ENCODE measurements at regions not wholly inside any gene's neighbourhood (a gene's known extent, or its start where the extent isn't known, plus 50 kb on each side); places are given as distances from the start of the nearest gene placed in this dataset.

GRCh38 chr20:52589251-52589812 lies 382.8 kb upstream of the TSHZ2 start:
- CTCF ChIA-PET: no interaction called here
- no peak for DNase-seq (ENCODE audit: low read depth, low spot score)

GRCh38 chr20:52586660-52587059 lies 385.5 kb upstream of the TSHZ2 start:
- DNase-seq (ENCODE audit: low read depth, low spot score): no peak
- H3K27me3 ChIP-seq (ENCODE audit: control insufficient read depth, insufficient read depth, low read length): no peaks in the 10 kb centered on the region
- no peak for TF ChIP-seq CTCF (IDR thresholded peaks at IDR 0.05; ENCODE audit: low read depth, low read length)
- H3K4me3 ChIP-seq (ENCODE audit: low read depth, low read length): no peak overlapping the region
- no peak overlapping the region for H3K27ac ChIP-seq (ENCODE audit: low read depth, low read length)
- H3K9me3 ChIP-seq (ENCODE audit: control insufficient read depth, insufficient read depth, low read length): no peaks in the 10 kb centered on the region
- ChIA-PET CTCF (interaction anchor here (0.7 kb wide), 1 partner anchor 9 kb away, joined by 3 read pairs; no protein-coding TSS in a partner anchor), POLR2A (no interaction called here)

More at GRCh38 chr20:52589251-52589812, 382.8 kb upstream of the TSHZ2 start:
- Histone ChIP-seq H3K4me3 (ENCODE audit: low read depth, low read length) (no peak overlapping the region), H3K27me3 (ENCODE audit: control insufficient read depth, insufficient read depth, low read length) (no peaks in the 10 kb centered on the region), H3K9me3 (ENCODE audit: control insufficient read depth, insufficient read depth, low read length) (no peaks in the 10 kb centered on the region), H3K27ac (ENCODE audit: low read depth, low read length) (no peak overlapping the region)
- POLR2A ChIA-PET: no interaction called here
- no peak for TF ChIP-seq CTCF (IDR thresholded peaks at IDR 0.05; ENCODE audit: low read depth, low read length)

GRCh38 chr20:52585333-52585732 lies 386.8 kb upstream of the TSHZ2 start:
- ChIA-PET POLR2A (no interaction called here), CTCF (no interaction called here)
- no peak for TF ChIP-seq CTCF (IDR thresholded peaks at IDR 0.05; ENCODE audit: low read depth, low read length)
- no peaks in the 10 kb centered on the region for H3K27me3 ChIP-seq (ENCODE audit: control insufficient read depth, insufficient read depth, low read length)
- H3K4me3 ChIP-seq (ENCODE audit: low read depth, low read length): no peak overlapping the region
- no peaks in the 10 kb centered on the region for H3K9me3 ChIP-seq (ENCODE audit: control insufficient read depth, insufficient read depth, low read length)
- no peak for DNase-seq (ENCODE audit: low read depth, low spot score)
- no peak overlapping the region for H3K27ac ChIP-seq (ENCODE audit: low read depth, low read length)

- CTCF ChIA-PET: no interaction called here
- POLR2A ChIA-PET: no interaction called here
- no peaks in the 10 kb centered on the region for H3K27me3 ChIP-seq (ENCODE audit: control insufficient read depth, insufficient read depth, low read length)
- TF ChIP-seq CTCF (IDR thresholded peaks at IDR 0.05; ENCODE audit: low read depth, low read length): no peak
- H3K27ac ChIP-seq (ENCODE audit: low read depth, low read length): no peak overlapping the region
- DNase-seq (ENCODE audit: low read depth, low spot score): no peak
- H3K4me3 ChIP-seq (ENCODE audit: low read depth, low read length): no peak overlapping the region
- no peaks in the 10 kb centered on the region for H3K9me3 ChIP-seq (ENCODE audit: control insufficient read depth, insufficient read depth, low read length)
Observed at GRCh38 chr20:52578559-52578958, 387.0 kb upstream of the ZFP64 start.

- CTCF ChIA-PET: no interaction called here
- TF ChIP-seq CTCF (IDR thresholded peaks at IDR 0.05; ENCODE audit: low read depth, low read length): no peak
- Histone ChIP-seq H3K9me3 (ENCODE audit: control insufficient read depth, insufficient read depth, low read length) (no peaks in the 10 kb centered on the region; the same call in 1 of the 2 replicates), H3K27ac (ENCODE audit: low read depth, low read length) (no peak overlapping the region), H3K27me3 (ENCODE audit: control insufficient read depth, insufficient read depth, low read length) (no peaks in the 10 kb centered on the region), H3K4me3 (ENCODE audit: low read depth, low read length) (no peak overlapping the region)
- DNase-seq (ENCODE audit: low read depth, low spot score): no peak
- POLR2A ChIA-PET: no interaction called here
Observed at GRCh38 chr20:52577696-52578095, 386.1 kb upstream of the ZFP64 start.

Measured in AG04450 (cell line).